ENCODE measurements at regions not wholly inside any gene's neighbourhood (a gene's known extent, or its start where the extent isn't known, plus 50 kb on each side); places are given as distances from the start of the nearest gene placed in this dataset.

DNA sequence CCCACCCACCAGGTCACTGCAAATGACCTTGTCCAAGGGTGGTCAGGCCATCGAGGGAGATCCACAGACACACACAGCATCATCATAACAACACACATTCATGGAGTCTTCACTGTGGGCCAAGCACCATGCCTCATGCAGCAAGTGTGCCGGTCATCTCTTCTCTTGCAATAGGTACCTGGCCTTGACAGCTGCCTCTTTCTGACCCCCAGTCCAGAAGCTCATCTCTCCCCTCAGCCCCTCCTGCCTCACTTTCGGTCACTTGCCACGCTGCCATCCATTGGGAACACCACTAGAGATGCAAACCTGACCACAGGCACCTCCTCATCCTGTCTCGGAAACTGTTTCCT lies 75.9 kb downstream of the OAT start:
- TF ChIP-seq CTCF (IDR thresholded peaks at IDR 0.05) (no peak), ZNF416 (CRISPR knock-in tag; IDR thresholded peaks at IDR 0.05) (no peak), CREB1 (CRISPR knock-in tag; IDR thresholded peaks at IDR 0.05) (no peak), ZNF138 (CRISPR knock-in tag; conservative IDR thresholded peaks at IDR 0.05) (no peak), FOXJ3 (CRISPR knock-in tag; IDR thresholded peaks at IDR 0.05; ENCODE audit: borderline replicate concordance) (no peak), SMAD4 (CRISPR knock-in tag; IDR thresholded peaks at IDR 0.05) (no peak)
- TF ChIP-seq, protein P1, sequence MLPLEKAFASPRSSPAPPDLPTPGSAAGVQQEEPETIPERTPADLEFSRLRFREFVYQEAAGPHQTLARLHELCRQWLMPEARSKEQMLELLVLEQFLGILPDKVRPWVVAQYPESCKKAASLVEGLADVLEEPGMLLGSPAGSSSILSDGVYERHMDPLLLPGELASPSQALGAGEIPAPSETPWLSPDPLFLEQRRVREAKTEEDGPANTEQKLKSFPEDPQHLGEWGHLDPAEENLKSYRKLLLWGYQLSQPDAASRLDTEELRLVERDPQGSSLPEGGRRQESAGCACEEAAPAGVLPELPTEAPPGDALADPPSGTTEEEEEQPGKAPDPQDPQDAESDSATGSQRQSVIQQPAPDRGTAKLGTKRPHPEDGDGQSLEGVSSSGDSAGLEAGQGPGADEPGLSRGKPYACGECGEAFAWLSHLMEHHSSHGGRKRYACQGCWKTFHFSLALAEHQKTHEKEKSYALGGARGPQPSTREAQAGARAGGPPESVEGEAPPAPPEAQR (CRISPR knock-in tag; IDR thresholded peaks at IDR 0.05) = no peak

All from WTC11 (cell line).